HEK293 (cell line): ENCODE measurements at regions not wholly inside any gene's neighbourhood (a gene's known extent, or its start where the extent isn't known, plus 50 kb on each side); places are given as distances from the start of the nearest gene placed in this dataset.

ENCODE experiments used
- CTCF ChIA-PET: fragments of 350-600 bp; formaldehyde crosslinking; extraction: SDS; loops from one replicate; lab custom pipeline; 2021; ENCODE audit warnings: antibody characterized with exemption; lab: Yijun Ruan, JAX
- POLR2A ChIA-PET: fragments of 300-600 bp; formaldehyde crosslinking; extraction: SDS; loops from one replicate; lab custom pipeline; 2020; ENCODE audit warnings: antibody characterized with exemption, inconsistent platforms; lab: Yijun Ruan, JAX
- H3K27ac ChIP-seq: fragments of 200-500 bp; sonication (Bioruptor generic); 2 replicates; pipeline ENCODE4 v1.5.1; 2014; ENCODE audit warnings: low read depth, low read length, control low read depth, inconsistent platforms; ENCODE audit errors: extremely low read depth
- H3K36me3 ChIP-seq, 2 experiments: fragments of 200-500 bp in 1 of 2; sonication (Bioruptor generic) in 1 of 2; 1 replicate in 1 of 2; 2 replicates in 1 of 2; pipeline ENCODE4 v1.5.1; 2014 to 2017; ENCODE audit warnings: inconsistent platforms in 2 of 2, low read length in 2 of 2; ENCODE audit not compliant: control insufficient read depth in 2 of 2, insufficient read depth in 1 of 2
- H3K4me1 ChIP-seq: fragments of 200-500 bp; sonication (Bioruptor generic); 2 replicates; pipeline ENCODE4 v1.5.1; 2014; ENCODE audit warnings: mild to moderate bottlenecking, low read length, inconsistent platforms; ENCODE audit not compliant: control insufficient read depth, insufficient read depth
- H3K4me3 ChIP-seq: 2 replicates; pipeline ENCODE4 v1.5.1; 2011; ENCODE audit warnings: low read depth, mild to moderate bottlenecking, control low read depth, low read length, moderate library complexity
- H3K9me3 ChIP-seq: fragments of 200-500 bp; sonication (Bioruptor generic); 2 replicates; pipeline ENCODE4 v1.5.1; 2014; ENCODE audit warnings: low read depth, low read length, inconsistent platforms; ENCODE audit not compliant: control insufficient read depth, insufficient read depth
- BCL11A ChIP-seq: fragments of 450-650 bp; formaldehyde crosslinking; IDR thresholded peaks from 2 replicates; pipeline ENCODE4 v1.5.1; 2016; ENCODE audit warnings: low read depth, missing biosample characterization, missing genetic modification characterization
- KLF7 ChIP-seq: fragments of 450-650 bp; formaldehyde crosslinking; IDR thresholded peaks from 2 replicates; pipeline ENCODE4 v1.5.1; 2016; ENCODE audit warnings: missing biosample characterization, missing genetic modification characterization, borderline replicate concordance
- WT1 ChIP-seq: fragments of 450-650 bp; formaldehyde crosslinking; IDR thresholded peaks from 2 replicates; pipeline ENCODE4 v1.5.1; 2016; ENCODE audit warnings: missing biosample characterization, missing genetic modification characterization
- ZFHX2 ChIP-seq: fragments of 450-650 bp; formaldehyde crosslinking; conservative IDR thresholded peaks from 2 replicates; pipeline ENCODE4 v1.5.1; 2016; ENCODE audit warnings: missing biosample characterization, missing genetic modification characterization
- ZFP69B ChIP-seq: fragments of 450-650 bp; formaldehyde crosslinking; IDR thresholded peaks from 2 replicates; pipeline ENCODE4 v1.5.1; 2016; ENCODE audit warnings: missing biosample characterization, missing genetic modification characterization
- ZNF10 ChIP-seq: fragments of 450-650 bp; formaldehyde crosslinking; IDR thresholded peaks from 2 replicates; pipeline ENCODE4 v1.5.1; 2017; ENCODE audit warnings: missing biosample characterization, missing genetic modification characterization
- ZNF266 ChIP-seq: fragments of 450-650 bp; formaldehyde crosslinking; IDR thresholded peaks from 2 replicates; pipeline ENCODE4 v1.5.1; 2016; ENCODE audit warnings: missing biosample characterization, missing genetic modification characterization, low read depth
- ZNF404 ChIP-seq: fragments of 450-650 bp; formaldehyde crosslinking; IDR thresholded peaks from 2 replicates; pipeline ENCODE4 v1.5.1; 2017; ENCODE audit warnings: missing biosample characterization, missing genetic modification characterization
- ZNF48 ChIP-seq: fragments of 450-650 bp; formaldehyde crosslinking; IDR thresholded peaks from 2 replicates; pipeline ENCODE4 v1.5.1; 2016; ENCODE audit warnings: missing biosample characterization, missing genetic modification characterization
- ZNF510 ChIP-seq: fragments of 450-650 bp; formaldehyde crosslinking; IDR thresholded peaks from 2 replicates; pipeline ENCODE4 v1.5.1; 2018; ENCODE audit warnings: mild to moderate bottlenecking, missing genetic modification characterization, missing biosample characterization; ENCODE audit not compliant: insufficient replicate concordance
- ZNF521 ChIP-seq: fragments of 450-650 bp; formaldehyde crosslinking; IDR thresholded peaks from 2 replicates; pipeline ENCODE4 v1.5.1; 2017; ENCODE audit warnings: missing biosample characterization, mild to moderate bottlenecking, missing genetic modification characterization
- ZNF558 ChIP-seq: fragments of 450-650 bp; formaldehyde crosslinking; IDR thresholded peaks from 2 replicates; pipeline ENCODE4 v1.5.1; 2016; ENCODE audit warnings: missing biosample characterization, missing genetic modification characterization
- ZNF596 ChIP-seq: fragments of 450-650 bp; IDR thresholded peaks from 2 replicates; pipeline ENCODE4 v1.5.0; 2018; ENCODE audit warnings: missing biosample characterization, mild to moderate bottlenecking, missing genetic modification characterization, moderate library complexity
- ZNF623 ChIP-seq: fragments of 450-650 bp; formaldehyde crosslinking; IDR thresholded peaks from 2 replicates; pipeline ENCODE4 v1.5.1; 2016; ENCODE audit warnings: missing biosample characterization, missing genetic modification characterization
- ZNF660 ChIP-seq: fragments of 450-650 bp; IDR thresholded peaks from 2 replicates; pipeline ENCODE4 v1.5.1; 2018; ENCODE audit warnings: missing biosample characterization, mild to moderate bottlenecking, missing genetic modification characterization
- ZNF677 ChIP-seq: fragments of 450-650 bp; IDR thresholded peaks from 2 replicates; pipeline ENCODE4 v1.5.0; 2018; ENCODE audit warnings: missing biosample characterization, mild to moderate bottlenecking, missing genetic modification characterization, moderate library complexity
- ZNF768 ChIP-seq: fragments of 450-650 bp; formaldehyde crosslinking; IDR thresholded peaks from 2 replicates; pipeline ENCODE4 v1.5.1; 2018; ENCODE audit warnings: missing biosample characterization, mild to moderate bottlenecking, missing genetic modification characterization
- ZNF792 ChIP-seq: fragments of 450-650 bp; formaldehyde crosslinking; IDR thresholded peaks from 2 replicates; pipeline ENCODE4 v1.5.1; 2016; ENCODE audit warnings: missing biosample characterization, missing genetic modification characterization
- ZSCAN16 ChIP-seq: fragments of 450-650 bp; formaldehyde crosslinking; IDR thresholded peaks from 2 replicates; pipeline ENCODE4 v1.5.1; 2016; ENCODE audit warnings: missing biosample characterization, missing genetic modification characterization
- TF ChIP-seq, protein P1 (sequence below): fragments of 450-650 bp; formaldehyde crosslinking; IDR thresholded peaks from 2 replicates; pipeline ENCODE4 v1.5.1; 2016; ENCODE audit warnings: missing biosample characterization, missing genetic modification characterization, low read depth
- TF ChIP-seq, protein P2 (sequence below): fragments of 450-650 bp; formaldehyde crosslinking; IDR thresholded peaks from 2 replicates; pipeline ENCODE4 v1.5.1; 2016; ENCODE audit warnings: missing biosample characterization, missing genetic modification characterization
- TF ChIP-seq, protein P3 (sequence below): fragments of 450-650 bp; formaldehyde crosslinking; IDR thresholded peaks from 2 replicates; pipeline ENCODE4 v1.5.1; 2017; ENCODE audit warnings: missing biosample characterization, missing genetic modification characterization
- TF ChIP-seq, protein P4 (sequence below): fragments of 450-650 bp; formaldehyde crosslinking; IDR thresholded peaks from 2 replicates; pipeline ENCODE4 v1.5.1; 2017; ENCODE audit warnings: missing biosample characterization, missing genetic modification characterization
- TF ChIP-seq, protein P5 (sequence below): fragments of 450-650 bp; IDR thresholded peaks from 2 replicates; pipeline ENCODE4 v1.5.1; 2018; ENCODE audit warnings: missing biosample characterization, missing genetic modification characterization
- TF ChIP-seq, protein P6 (sequence below): fragments of 450-650 bp; formaldehyde crosslinking; IDR thresholded peaks from 2 replicates; pipeline ENCODE4 v1.5.1; 2017; ENCODE audit warnings: missing biosample characterization, mild to moderate bottlenecking, missing genetic modification characterization, moderate library complexity

DNA sequence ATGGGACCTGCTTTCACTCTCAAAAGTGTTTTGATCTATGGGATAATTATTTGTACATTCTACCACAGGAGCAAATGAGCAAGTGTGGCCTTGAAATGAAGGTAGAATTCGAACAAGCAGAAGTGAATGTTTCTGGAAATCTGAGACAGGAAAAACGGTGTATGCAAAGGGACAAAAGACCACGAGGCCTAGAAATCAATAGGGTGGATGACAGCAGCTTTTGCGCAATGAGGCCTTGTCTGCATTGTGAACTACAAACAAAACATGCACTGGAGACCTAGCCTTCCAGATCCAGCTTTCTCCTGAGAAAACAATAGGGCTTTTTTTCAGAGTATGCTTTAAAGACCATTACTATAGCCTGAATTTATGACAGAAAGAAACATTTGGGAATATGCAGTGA, 1137.0 kb downstream of the ROBO2 start:
- Histone ChIP-seq H3K4me3 (no peak overlapping the region), H3K4me1 (no peaks in the 10 kb centered on the region), H3K27ac (no peak overlapping the region), H3K9me3 (no peaks in the 10 kb centered on the region), H3K36me3 (no peaks in the 10 kb centered on the region)
- TF ChIP-seq ZNF48 (tag by site-specific recombination) (no peak), ZNF558 (tag by site-specific recombination) (no peak), ZNF404 (tag by site-specific recombination) (no peak), ZNF768 (no peak), ZNF10 (no peak), WT1 (tag by site-specific recombination) (no peak), BCL11A (tag by site-specific recombination) (no peak), ZNF510 (no peak), ZNF677 (no peak), ZNF660 (no peak)
- TF ChIP-seq, protein P1, sequence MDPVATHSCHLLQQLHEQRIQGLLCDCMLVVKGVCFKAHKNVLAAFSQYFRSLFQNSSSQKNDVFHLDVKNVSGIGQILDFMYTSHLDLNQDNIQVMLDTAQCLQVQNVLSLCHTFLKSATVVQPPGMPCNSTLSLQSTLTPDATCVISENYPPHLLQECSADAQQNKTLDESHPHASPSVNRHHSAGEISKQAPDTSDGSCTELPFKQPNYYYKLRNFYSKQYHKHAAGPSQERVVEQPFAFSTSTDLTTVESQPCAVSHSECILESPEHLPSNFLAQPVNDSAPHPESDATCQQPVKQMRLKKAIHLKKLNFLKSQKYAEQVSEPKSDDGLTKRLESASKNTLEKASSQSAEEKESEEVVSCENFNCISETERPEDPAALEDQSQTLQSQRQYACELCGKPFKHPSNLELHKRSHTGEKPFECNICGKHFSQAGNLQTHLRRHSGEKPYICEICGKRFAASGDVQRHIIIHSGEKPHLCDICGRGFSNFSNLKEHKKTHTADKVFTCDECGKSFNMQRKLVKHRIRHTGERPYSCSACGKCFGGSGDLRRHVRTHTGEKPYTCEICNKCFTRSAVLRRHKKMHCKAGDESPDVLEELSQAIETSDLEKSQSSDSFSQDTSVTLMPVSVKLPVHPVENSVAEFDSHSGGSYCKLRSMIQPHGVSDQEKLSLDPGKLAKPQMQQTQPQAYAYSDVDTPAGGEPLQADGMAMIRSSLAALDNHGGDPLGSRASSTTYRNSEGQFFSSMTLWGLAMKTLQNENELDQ (tag by site-specific recombination), result no peak
- TF ChIP-seq, protein P2, sequence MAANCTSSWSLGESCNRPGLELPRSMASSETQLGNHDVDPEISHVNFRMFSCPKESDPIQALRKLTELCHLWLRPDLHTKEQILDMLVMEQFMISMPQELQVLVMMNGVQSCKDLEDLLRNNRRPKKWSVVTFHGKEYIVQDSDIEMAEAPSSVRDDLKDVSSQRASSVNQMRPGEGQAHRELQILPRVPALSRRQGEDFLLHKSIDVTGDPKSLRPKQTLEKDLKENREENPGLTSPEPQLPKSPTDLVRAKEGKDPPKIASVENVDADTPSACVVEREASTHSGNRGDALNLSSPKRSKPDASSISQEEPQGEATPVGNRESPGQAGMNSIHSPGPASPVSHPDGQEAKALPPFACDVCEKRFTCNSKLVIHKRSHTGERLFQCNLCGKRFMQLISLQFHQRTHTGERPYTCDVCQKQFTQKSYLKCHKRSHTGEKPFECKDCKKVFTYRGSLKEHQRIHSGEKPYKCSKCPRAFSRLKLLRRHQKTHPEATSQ, result no peak
- TF ChIP-seq, protein P3, sequence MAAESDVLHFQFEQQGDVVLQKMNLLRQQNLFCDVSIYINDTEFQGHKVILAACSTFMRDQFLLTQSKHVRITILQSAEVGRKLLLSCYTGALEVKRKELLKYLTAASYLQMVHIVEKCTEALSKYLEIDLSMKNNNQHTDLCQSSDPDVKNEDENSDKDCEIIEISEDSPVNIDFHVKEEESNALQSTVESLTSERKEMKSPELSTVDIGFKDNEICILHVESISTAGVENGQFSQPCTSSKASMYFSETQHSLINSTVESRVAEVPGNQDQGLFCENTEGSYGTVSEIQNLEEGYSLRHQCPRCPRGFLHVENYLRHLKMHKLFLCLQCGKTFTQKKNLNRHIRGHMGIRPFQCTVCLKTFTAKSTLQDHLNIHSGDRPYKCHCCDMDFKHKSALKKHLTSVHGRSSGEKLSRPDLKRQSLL, result no peak
- ChIA-PET POLR2A (no interaction called here), CTCF (no interaction called here)

DNA sequence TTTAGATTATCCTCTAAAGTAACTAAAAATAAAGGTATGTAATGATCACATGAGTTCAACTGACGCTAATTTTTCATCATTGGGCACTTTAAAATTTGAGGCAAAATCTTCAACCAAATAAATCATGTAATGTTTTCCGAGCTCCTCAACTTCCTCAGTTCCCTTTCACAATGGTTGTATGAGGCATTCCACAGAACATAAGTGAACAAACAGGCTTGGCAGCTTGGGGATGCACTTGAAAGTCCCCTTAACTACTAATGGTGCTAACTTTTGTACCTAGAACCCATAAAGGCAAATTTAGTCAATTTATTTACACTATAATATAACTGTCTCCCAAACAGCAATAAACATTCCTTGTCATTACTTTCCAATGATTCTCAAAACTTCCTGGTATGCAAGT, 1137.9 kb downstream of the ROBO2 start:
- ChIA-PET CTCF (no interaction called here), POLR2A (no interaction called here)
- no peak overlapping the region for H3K27ac ChIP-seq
- H3K36me3 ChIP-seq, result no peaks in the 10 kb centered on the region
- H3K4me1 ChIP-seq, result no peaks in the 10 kb centered on the region
- H3K9me3 ChIP-seq, result no peaks in the 10 kb centered on the region
- H3K4me3 ChIP-seq, result no peak overlapping the region
- TF ChIP-seq ZNF596 (no peak), ZNF792 (no peak), ZSCAN16 (tag by site-specific recombination) (no peak), ZNF521 (tag by site-specific recombination) (no peak), ZNF266 (tag by site-specific recombination) (no peak), ZNF623 (tag by site-specific recombination) (no peak), ZFP69B (tag by site-specific recombination) (no peak), ZFHX2 (tag by site-specific recombination) (no peak), KLF7 (tag by site-specific recombination) (no peak)
- TF ChIP-seq, protein P4, sequence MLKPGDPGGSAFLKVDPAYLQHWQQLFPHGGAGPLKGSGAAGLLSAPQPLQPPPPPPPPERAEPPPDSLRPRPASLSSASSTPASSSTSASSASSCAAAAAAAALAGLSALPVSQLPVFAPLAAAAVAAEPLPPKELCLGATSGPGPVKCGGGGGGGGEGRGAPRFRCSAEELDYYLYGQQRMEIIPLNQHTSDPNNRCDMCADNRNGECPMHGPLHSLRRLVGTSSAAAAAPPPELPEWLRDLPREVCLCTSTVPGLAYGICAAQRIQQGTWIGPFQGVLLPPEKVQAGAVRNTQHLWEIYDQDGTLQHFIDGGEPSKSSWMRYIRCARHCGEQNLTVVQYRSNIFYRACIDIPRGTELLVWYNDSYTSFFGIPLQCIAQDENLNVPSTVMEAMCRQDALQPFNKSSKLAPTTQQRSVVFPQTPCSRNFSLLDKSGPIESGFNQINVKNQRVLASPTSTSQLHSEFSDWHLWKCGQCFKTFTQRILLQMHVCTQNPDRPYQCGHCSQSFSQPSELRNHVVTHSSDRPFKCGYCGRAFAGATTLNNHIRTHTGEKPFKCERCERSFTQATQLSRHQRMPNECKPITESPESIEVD (tag by site-specific recombination), result no peak
- TF ChIP-seq, protein P5, sequence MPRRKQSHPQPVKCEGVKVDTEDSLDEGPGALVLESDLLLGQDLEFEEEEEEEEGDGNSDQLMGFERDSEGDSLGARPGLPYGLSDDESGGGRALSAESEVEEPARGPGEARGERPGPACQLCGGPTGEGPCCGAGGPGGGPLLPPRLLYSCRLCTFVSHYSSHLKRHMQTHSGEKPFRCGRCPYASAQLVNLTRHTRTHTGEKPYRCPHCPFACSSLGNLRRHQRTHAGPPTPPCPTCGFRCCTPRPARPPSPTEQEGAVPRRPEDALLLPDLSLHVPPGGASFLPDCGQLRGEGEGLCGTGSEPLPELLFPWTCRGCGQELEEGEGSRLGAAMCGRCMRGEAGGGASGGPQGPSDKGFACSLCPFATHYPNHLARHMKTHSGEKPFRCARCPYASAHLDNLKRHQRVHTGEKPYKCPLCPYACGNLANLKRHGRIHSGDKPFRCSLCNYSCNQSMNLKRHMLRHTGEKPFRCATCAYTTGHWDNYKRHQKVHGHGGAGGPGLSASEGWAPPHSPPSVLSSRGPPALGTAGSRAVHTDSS (tag by site-specific recombination), result no peak
- TF ChIP-seq, protein P6, sequence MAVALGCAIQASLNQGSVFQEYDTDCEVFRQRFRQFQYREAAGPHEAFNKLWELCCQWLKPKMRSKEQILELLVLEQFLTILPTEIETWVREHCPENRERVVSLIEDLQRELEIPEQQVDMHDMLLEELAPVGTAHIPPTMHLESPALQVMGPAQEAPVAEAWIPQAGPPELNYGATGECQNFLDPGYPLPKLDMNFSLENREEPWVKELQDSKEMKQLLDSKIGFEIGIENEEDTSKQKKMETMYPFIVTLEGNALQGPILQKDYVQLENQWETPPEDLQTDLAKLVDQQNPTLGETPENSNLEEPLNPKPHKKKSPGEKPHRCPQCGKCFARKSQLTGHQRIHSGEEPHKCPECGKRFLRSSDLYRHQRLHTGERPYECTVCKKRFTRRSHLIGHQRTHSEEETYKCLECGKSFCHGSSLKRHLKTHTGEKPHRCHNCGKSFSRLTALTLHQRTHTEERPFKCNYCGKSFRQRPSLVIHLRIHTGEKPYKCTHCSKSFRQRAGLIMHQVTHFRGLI (tag by site-specific recombination), result no peak
- TF ChIP-seq, protein P1 (tag by site-specific recombination), result no peak
